Stimulated activated CD8-positive, alpha-beta memory T cell treated with anti-CD3 and anti-CD28 coated beads, Interleukin-4, amount 100 ng/mL, for 48 hours (primary cell): ENCODE measurements at regions not wholly inside any gene's neighbourhood (a gene's known extent, or its start where the extent isn't known, plus 50 kb on each side); places are given as distances from the start of the nearest gene placed in this dataset.
"Not testable (repeated sequence)": the region's sequence is repeated elsewhere in the genome, so short reads cannot be mapped to it uniquely, and the experiment has no call there.

ENCODE experiments used
- DNase-seq: peaks from one replicate; pipeline ENCODE4 v3.0.0-alpha.2; 2020

DNA sequence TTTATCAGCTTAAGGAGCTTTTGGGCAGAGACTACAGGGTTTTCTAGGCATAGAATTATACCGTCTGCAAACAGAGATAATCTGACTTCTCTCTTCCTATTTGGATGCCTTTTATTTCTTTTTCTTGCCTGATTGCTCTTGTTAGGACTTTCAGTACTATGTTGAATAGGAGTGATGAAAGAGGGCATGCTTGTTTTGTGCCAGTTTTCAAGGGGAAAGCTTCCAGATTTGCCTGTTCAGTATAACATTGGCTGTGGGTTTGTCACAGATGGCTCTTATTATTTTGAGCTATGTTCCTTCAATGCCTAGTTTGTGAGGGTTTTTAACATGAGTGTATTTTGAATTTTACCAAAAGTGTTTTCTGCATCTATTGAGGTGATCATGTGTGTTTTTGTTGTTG is 192.8 kb upstream of the PHACTR1 start:
- no peak for DNase-seq

DNA sequence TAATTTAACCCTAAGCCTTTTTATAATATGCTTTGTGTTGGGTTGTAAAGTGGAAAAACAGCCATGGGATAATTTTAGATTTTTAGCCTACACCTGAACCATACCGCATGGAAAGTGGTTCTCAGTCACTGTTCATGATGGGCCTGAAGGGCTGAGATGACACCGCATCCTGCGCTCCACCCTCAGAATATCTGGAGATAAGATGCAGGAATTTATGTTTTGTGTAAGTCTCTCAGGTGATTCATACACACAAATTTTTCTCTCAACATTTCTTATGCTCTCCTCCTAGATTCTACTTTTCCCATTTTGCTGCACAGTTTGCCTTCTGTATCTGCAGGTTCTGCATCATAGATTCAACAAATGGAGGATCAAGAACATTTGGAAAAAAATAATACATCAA is 191.3 kb upstream of the PHACTR1 start:
- DNase-seq: no peak

DNA sequence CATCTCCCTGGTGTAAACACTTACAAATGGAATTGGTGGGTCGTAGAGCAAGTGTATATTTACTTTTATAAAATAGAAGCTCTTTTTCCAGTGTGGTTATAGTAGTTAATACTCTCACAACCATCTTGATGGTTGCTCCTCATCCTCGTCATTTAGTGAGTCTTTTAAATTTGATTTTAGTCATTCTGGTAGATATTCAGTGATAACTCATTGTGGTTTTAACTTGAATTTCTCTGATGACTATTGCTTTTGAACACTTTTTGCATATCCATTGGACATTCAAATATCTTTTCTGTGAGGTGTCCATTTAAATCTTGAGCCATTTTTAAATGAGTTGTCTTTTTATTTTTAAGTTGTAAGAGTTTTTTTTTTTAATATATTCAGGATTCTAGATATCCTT is 189.2 kb upstream of the PHACTR1 start:
- DNase-seq: no peak

DNA sequence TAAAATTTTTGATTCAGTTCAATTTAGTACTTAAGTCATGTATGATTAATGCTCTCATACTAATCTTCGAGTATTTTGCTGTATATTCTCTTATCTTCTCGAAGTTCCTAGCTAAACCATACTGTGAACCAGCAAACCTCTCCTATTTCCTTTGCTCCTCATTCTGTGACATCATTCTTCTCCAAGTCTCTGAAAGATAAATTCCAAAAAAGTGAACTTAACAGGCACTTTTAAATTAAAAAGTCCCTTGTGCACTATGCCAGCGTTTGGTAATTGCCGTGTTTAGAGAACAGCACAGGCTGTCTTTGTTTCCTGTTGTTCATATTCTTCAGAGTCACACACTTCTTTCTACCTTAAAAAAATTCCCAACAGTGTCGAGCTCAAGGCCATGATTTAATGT is 188.4 kb upstream of the PHACTR1 start:
- no peak for DNase-seq

DNA sequence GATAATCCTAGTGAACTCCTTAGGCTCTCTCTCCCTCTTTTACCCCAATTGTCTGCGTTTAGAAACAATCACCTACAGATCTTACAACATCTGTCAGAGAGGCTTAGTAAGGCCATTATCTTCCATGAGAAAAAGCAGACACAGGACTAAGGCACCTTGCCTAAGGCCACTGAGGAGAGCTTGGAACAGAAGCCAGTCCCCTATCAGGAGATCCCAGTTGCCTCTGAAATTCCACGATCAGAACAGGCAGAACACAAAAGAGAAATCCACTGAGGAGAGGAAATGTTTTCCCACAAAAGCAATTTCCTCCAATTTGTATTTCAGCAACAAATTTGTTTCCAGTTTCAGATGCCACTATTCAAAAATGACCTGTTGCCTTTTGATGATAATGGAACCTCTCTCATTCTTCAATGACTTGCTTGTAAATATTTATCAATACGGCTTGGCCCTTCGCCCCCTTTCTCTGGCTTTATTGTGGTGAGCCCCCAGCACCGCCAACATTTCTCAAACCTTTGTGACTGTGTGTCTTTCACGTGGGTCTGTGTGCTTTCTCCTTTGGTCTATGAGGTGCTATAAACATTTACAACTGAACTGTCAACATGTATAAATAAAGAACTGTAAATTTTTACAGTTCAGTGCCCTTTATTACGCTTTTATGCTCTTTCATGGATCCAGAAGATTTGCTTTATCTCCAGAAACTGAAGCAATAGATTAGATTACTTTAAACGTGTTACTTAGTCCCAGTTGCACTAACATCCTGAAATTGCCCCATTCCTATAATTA is 187.8 kb upstream of the PHACTR1 start:
- DNase-seq: no peak

DNA sequence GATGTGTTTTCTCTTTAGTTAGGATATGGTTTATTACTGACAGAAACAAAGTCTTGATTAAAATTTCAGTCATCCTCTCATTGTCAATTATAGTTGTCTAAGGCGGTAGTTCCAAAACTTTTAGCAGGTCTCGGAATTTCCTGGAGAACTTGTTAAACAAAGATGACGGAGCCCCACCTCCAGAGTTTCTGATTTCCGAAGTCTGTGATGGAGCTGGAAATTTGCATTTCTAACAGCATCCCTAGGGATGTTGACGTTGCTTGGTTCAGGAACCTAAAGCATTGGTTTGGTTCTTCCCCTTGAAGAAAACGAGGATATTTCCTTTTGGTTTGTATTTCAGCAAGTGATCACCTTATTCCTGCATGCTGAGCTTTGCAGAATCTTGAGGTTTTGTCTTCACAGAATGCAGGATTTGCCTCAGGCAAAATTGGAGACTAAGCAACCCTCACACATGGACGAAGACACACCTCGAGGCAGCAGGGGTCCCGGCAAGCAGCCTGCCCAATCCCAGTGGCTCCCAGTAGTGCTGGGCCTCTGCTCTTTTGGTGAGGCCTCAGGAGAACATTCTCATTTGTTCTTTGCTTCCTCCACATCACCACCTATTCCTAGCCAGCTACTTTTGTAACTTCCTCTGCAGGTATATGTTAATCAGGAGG is 187.1 kb upstream of the PHACTR1 start:
- DNase-seq: no peak

DNA sequence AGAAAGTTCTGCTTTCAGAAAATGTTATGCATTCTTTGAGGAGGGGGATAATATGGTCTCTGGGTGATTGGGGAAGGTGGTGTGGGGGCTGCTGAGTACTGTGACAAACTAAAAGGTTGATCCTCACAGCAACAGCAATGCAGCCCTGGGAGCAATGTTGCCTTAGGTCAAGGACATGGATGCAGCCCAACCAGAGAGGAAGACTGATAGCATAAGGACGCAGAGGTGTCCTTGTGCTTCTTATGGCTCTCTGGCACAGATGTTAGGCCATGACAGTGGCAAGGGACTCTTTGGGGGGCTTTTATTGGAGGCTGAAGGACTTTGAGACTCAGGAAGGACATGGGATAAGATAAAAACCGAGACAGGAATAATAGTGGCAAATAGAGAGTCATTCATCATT is 186.2 kb upstream of the PHACTR1 start:
- no peak for DNase-seq

DNA sequence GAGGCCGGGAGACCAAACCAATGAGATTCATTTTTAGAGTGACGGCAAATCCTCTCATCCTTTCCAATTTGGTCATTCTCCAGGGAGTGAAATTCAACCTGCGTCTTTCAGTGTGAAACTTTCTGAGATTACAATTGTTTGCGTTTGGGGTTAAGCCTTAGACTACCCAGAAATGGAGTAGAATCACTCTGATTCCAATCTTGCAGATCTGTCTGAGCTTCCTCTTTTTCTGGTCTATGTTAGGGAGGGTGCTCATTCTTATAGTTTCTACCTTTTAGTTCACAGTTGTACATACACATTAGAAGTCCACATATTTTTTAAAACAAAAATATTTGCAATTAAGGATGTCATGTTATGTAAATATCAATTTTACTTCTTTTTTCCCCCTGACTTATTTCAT is 183.0 kb upstream of the PHACTR1 start:
- DNase-seq: no peak

DNA sequence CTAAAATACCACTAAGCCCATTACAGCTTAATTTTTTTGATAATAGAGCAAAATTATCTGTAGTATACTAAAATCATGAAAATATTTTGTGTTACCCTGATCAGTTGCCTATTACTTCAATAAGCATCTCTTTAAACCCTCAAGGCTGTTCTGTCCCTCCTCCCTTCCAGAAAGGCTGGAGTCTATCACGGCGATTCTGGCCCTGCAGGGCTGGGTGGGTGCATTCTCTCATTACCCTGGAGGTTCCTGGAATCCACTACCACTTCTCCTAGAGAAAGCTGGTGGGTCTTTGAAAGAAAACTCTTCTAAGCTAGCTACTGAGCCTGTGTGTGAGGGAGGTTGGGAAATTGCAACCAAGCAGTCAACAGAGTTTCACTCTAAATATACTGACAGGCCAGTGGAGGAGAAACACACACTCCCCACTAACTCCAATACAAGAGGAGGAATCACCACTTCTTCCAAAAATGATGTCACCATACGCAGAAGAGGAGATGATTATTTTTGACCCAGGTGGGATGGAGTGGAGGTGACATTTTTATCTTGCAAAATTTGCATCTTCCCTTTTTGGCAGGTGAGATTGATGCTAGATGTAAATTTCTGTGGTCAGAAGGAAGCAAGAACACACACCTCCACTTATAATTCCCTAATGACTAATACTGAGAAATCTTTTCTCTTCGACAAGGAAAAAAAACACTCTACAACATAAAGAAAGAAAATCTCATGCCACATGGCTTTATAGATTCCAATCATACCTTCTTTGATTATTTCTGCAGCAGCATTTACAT is 182.3 kb upstream of the PHACTR1 start:
- DNase-seq: no peak

DNA sequence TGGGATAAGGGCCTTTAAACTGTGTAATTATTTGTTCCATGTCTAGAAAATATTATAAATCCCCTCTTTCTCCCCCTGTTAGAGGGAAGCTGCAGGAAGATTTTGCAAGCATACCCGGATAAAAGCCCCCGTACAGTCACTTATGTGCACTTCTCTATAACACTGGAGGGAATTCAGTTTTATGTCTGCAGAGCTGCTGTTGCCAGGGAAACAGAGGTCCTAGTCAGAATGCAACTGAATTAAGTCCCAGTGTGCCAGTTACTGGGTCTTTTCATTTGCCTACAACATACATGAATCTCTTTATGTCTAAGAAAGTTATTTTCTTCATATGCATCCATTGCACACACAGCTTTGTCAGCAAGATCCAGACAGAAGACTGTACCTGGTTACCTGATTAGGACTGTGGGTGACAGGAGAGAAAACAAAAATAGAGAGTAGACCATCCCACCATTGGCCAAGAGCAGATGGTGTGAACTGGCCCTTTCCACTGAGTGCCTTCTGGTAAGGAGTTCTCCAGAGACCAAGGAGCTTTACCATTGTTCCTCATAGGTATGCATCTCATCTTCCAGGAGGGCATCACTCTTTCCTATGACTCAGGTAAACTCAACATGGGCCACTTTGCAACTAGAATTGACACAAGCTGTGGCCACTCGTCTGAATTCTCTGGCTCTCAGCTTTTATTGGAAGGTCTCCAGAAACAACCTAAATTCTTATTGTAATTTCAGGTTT is 180.8 kb upstream of the PHACTR1 start:
- no peak for DNase-seq

DNA sequence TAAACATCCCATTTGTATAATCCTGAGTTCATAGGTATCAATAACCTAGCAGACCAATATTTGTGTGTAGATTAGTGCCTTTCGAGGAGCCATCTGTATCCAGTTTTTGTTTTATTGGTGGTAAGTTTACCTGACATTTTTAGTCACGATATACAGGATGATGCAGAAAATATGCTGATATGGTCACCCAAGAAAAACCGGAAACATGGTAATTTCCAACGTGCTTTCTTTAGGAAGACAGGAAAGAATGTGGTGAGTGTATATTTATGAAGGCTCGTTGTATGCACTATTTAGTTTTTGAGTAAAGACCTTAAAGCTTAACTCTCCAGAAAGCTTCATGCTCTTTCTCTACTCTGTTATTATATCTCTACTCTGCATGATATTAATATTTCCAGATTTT is 180.2 kb upstream of the PHACTR1 start:
- DNase-seq: no peak

DNA sequence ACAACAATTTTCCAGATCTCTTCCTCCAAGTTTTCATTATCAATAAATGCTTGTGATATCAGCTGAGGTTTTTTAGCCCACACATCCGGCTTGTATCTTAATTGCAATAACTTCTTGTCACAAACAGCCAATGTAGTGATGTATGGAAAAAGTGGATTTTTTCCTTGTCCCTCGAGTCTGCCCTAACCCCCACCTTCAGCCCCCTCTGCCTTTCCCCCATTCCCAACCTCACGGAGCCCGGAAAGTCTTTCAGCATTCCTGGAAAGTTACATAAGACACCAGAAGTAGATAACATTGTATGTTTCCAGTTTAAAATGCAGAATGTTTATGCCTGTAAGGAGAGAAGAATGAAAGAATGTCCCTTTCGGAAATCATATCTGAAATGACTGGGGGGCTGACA is 179.2 kb upstream of the PHACTR1 start:
- no peak for DNase-seq

DNA sequence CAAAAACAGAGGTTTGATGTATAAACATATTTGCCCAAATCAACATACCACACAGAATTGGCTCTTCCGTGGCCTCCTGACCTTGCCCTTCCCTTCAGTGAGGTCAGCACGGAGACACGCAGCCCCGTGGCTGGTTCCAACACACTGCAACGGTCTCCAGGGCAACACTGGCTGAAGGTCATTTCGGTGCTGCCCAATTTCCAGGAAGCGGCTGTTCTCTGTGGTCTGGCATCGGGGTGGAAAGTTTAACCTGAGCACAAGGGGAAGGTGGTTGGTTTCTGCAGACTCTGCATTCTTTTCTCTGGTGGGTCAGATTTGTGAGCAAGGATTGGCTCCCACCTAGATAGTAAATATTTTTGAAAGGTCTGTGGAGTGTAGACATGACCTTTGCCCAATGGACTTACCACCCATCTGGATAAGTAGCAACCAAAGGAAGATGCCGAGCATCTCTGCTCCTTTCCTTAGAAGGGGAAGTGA is 177.6 kb upstream of the PHACTR1 start:
- DNase-seq: no peak

DNA sequence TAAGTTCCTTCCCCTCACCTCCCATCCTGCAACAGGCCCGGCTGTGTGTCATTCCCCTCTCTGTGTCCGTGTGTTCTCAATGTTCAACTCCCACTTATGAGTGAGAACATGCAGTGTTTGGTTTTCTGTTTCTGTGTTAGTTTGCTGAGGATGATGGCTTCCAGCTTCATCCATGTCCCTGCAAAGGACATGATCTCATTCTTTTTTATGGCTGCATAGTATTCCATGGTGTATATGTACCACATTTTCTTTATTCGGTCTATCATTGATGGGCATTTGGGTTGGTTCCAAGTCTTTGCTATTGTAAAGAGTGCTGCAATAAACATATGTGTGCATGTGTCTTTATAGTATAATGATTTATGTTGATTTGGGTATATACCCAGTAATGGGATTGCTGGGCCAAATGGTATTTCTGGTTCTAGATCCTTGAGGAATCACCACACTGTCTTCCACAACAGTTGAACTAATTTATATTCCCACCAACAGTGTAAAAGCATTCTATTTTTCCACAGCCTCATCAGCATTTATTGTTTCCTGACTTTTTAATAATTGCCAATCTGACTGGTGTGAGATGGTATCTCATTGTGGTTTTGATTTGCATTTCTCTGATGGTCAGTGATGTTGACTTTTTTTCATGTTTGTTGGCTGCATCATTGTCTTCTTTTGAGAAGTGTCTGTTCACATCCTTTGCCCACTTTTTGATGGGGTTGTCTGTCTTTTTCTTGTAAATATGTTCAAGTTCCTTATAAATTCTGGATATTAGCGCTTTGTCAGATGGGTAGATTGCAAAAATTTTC is 174.1 kb upstream of the PHACTR1 start:
- DNase-seq: not testable (repeated sequence)

DNA sequence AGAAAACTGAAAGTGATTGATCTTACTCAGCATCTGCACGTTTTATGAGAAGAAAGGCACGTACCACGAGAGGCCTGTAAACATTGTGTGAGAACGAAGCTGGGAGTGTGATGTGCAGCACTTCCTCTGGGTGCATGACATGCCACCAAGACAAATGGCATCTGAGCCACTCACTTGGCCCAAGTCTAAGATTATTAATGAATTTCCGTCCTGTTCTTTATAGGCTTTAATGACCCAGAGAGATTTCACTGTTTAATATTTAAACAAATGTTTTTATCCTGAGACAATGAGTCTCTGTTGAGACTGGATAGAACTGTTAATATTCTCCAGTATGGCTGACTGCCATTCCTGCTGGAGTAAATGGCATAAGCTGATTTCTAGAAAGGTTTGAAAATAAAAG is 172.6 kb upstream of the PHACTR1 start:
- no peak for DNase-seq

DNA sequence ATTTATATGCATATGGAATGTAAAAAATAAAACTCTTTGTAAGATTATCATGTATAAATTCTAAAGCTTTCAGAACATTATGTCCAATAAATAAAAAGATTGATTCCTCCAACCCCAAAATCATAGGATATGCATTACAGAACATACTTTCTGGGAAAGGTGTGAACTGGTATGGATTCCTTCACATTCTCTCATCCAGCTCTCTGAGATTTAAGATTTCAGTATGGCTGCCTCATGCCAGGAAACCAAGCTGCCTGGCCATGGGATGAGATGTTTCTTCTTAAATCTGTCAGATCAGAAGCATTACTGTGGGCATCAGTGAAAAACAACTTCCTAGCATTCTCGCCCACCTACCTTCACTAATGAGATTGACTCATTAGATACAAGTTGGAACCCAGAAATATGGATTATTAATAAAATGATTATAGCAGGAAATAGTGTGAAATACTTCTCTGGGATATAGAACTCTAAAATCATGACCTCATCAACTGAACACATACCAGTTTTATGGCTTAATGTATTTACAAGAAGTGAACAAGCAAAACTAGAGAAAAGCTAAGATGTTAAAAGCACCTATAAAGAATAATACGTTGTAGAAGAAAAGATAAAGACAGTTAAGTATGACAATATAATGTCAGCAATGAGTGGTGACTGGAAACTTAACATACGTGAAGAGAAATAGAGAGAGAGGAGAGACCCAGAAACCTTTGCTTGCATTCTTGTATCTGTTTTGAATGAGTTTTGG is 171.6 kb upstream of the PHACTR1 start:
- no peak for DNase-seq

DNA sequence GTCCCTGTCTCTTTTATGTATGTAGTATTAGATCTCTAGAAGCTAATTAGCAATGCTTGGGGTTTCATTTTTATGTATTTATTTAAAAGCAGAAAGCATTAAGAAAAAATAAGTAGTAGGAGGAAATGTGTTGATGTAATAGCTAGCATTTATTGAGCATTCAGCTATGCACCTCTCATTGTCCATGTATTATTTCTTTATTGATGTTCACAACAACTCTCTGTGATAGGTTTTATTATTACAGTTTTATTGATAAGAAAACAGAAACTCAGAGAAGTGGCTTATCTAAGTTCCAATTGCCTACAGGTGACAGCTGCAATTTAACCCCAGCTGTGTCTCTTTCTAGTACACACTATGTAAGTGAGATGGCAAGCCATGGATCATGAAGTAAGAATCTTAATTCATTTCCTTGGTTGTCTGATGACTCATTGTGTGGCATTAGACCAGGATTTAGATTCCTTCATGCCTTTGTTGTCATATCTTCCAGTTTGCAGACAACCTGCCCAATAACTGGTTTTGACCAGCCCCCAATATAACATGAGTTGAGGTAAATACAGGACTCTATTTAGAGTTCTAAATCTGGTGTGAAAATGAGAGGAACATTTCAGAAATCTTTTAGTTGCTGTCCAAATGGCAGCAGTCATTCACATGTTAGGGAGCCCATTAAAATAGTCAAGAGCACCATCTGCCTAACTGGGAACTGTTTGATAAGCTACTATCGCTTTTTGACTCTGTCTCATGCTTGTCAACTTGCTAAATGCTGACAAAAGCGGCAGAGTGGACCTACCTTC is 170.8 kb upstream of the PHACTR1 start:
- DNase-seq: no peak

DNA sequence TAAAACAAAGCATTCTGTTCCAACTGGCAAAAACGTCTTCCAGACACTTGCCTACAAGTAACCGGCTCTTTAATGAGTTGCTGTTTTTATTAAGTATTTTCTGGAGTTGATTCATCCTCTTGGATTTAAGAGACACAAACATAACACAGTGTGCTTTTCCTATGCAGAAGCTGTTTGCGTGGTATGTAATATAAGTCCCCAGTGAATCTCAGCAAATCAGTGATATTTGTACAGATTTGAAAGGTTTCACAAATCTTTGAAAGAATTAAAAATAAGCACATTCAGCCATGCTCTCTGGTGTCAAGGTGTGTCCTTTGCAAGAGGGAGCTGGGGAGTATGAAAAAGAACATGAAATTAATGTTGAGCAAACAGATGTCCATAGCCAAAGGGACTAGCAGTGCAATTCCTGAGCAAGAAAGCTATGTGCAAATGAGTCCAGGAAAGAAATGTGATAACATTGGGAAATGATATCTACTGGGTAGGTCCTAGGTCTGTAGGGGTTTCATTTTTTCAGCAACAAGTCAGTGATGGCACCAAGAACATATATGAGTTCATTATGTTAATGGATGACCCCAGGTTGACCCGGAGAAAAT is 170.1 kb upstream of the PHACTR1 start:
- no peak for DNase-seq

DNA sequence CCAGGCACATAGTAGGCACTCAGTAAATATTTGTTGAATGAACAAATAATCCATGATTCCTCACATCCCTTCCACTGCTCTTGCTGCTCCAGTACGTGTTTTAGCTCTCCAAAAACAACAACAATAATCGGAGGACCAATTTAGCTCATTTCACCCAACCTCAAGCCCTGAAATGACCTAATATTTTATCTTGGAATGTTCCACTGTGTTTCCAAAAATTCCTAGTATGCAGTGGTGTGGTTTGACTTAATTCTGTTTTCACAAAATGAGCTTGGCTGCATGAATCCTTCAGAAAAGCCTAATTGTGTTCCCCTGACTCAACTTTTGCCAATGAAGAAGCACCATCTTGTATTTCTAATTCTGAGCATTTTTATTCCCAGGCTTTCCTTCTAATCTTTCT is 168.0 kb upstream of the PHACTR1 start:
- DNase-seq: no peak

DNA sequence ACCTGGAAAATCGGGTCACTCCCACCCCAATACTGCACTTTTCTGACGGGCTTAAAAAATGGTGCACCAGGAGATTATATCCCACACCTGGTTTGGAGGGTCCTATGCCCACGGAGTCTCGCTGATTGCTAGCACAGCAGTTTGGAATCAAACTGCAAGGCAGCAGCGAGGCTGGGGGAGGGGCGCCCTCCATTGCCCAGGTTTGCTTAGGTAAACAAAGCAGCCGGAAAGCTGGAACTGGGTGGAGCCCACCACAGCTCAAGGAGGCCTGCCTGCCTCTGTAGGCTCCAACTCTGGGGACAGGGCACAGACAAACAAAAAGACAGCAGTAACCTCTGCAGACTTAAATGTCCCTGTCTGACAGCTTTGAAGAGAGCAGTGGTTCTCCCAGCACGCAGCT is 167.1 kb upstream of the PHACTR1 start:
- not testable (repeated sequence) for DNase-seq
